HG02678 (cell line): ENCODE measurements at regions not wholly inside any gene's neighbourhood (a gene's known extent, or its start where the extent isn't known, plus 50 kb on each side); places are given as distances from the start of the nearest gene placed in this dataset.

Source experiments
- ATAC-seq: cut with Tn5 transposase; IDR thresholded peaks from one replicate; pipeline ENCODE4 v1.9.1; 2021; ENCODE audit warnings: mild to moderate bottlenecking, moderate library complexity; ENCODE audit not compliant: unreplicated experiment

- no peak for ATAC-seq
Observed at GRCh38 chr2:71896385-71897136, 251.1 kb downstream of the CYP26B1 start.

GRCh38 chr2:71895320-71896161 lies 252.1 kb downstream of the CYP26B1 start:
- ATAC-seq: no peak

- no peak for ATAC-seq
Observed at GRCh38 chr2:71894261-71894660, 253.4 kb downstream of the CYP26B1 start.

GRCh38 chr2:71893646-71894045 lies 254.0 kb downstream of the CYP26B1 start:
- ATAC-seq: no peak

GRCh38 chr2:71892896-71893295 lies 254.8 kb downstream of the CYP26B1 start:
- no peak for ATAC-seq

- no peak for ATAC-seq
Observed at GRCh38 chr2:71892423-71892730, 255.3 kb downstream of the CYP26B1 start.

GRCh38 chr2:71891719-71892422 lies 255.8 kb downstream of the CYP26B1 start:
- ATAC-seq: no peak

- no peak for ATAC-seq
Observed at GRCh38 chr2:71891155-71891554, 256.5 kb downstream of the CYP26B1 start.

GRCh38 chr2:71889759-71890684 lies 257.6 kb downstream of the CYP26B1 start:
- no peak for ATAC-seq

GRCh38 chr2:71888751-71889445 lies 258.8 kb downstream of the CYP26B1 start:
- no peak for ATAC-seq

GRCh38 chr2:71887196-71887595 lies 260.5 kb downstream of the CYP26B1 start:
- no peak for ATAC-seq

GRCh38 chr2:71886241-71886640 lies 261.4 kb downstream of the CYP26B1 start:
- no peak for ATAC-seq

GRCh38 chr2:71884303-71885042 lies 263.2 kb downstream of the CYP26B1 start:
- ATAC-seq: no peak

GRCh38 chr2:71882949-71883472 lies 264.7 kb downstream of the CYP26B1 start:
- ATAC-seq: no peak

- no peak for ATAC-seq
Observed at GRCh38 chr2:71882236-71882946, 265.3 kb downstream of the CYP26B1 start.

- ATAC-seq: no peak
Observed at GRCh38 chr2:71880846-71881610, 266.6 kb downstream of the CYP26B1 start.

- no peak for ATAC-seq
Observed at GRCh38 chr2:71880287-71880686, 267.4 kb downstream of the CYP26B1 start.
